Kidney (tissue), 13 donors: ENCODE measurements at regions not wholly inside any gene's neighbourhood (a gene's known extent, or its start where the extent isn't known, plus 50 kb on each side); places are given as distances from the start of the nearest gene placed in this dataset.
A peak's percentile ranks its signal among the peaks of the same experiment; 100 is the strongest.

Source experiments
- DNase-seq, 5 donors: peaks; one replicate each; pipeline ENCODE4 v3.0.0-alpha.2; 2013 to 2020
- FAIRE-seq: peaks from 2 replicates; lab custom pipeline; 2012; peaks lifted over from hg19 to GRCh38; lab: Jason Lieb, UNC
- H3K27ac ChIP-seq, 2 donors: one replicate each; pipeline ENCODE4 v1.7.0; 2013; ENCODE audit warnings: low read depth in 2 of 2, low read length in 2 of 2, inconsistent platforms in 1 of 2
- H3K27me3 ChIP-seq: one replicate; pipeline ENCODE4 v1.7.1; 2013; ENCODE audit warnings: low read length, inconsistent platforms; ENCODE audit not compliant: control insufficient read depth, insufficient read depth
- H3K36me3 ChIP-seq, 3 donors: one replicate each; pipeline versions ENCODE4 v1.7.0 to v1.7.1; 2013; ENCODE audit warnings: low read length in 3 of 3, control low read depth in 1 of 3, inconsistent platforms in 1 of 3; ENCODE audit not compliant: insufficient read depth in 3 of 3, control insufficient read depth in 2 of 3
- H3K4me1 ChIP-seq, 3 donors: one replicate each; pipeline versions ENCODE4 v1.7.0 to v1.7.1; 2013; ENCODE audit warnings: low read length in 3 of 3, inconsistent platforms in 1 of 3, low read depth in 1 of 3; ENCODE audit not compliant: control insufficient read depth in 2 of 3, insufficient read depth in 2 of 3
- H3K4me3 ChIP-seq, 3 donors: one replicate each; pipeline versions ENCODE4 v1.7.0 to v1.8.1; 2013; ENCODE audit warnings: low read length in 3 of 3, control low read depth in 1 of 3, inconsistent platforms in 1 of 3
- H3K9ac ChIP-seq, 3 donors: one replicate each; pipeline versions ENCODE4 v1.7.0 to v1.7.1; 2013; ENCODE audit warnings: low read length in 3 of 3, control low read depth in 1 of 3, inconsistent platforms in 1 of 3
- H3K9me3 ChIP-seq, 3 donors: one replicate each; pipeline versions ENCODE4 v1.7.0 to v1.7.1; 2013; ENCODE audit warnings: low read length in 3 of 3, control low read depth in 1 of 3, inconsistent platforms in 1 of 3; ENCODE audit not compliant: control insufficient read depth in 2 of 3, insufficient read depth in 1 of 3
- intact Hi-C: fragments of 100-400 bp; cut with DNase I; formaldehyde crosslinking; loops from one replicate; pipeline ENCODE4 v1.11.1; 2022
- TF ChIP-seq, protein P1 (sequence below): IDR thresholded peaks from 3 replicates; pipeline ENCODE4 v1.5.1; 2012; ENCODE audit warnings: mild to moderate bottlenecking, moderate library complexity, borderline replicate concordance; ENCODE audit not compliant: insufficient read depth; ENCODE audit errors: extremely low read depth
- donor health status: control.
- donor health status: control.
- donor health status: control.
- donor health status: control.
- donor health status: control.
- donor health status: DM: yes; HTN: yes; CAD: no.
- donor health status: Normal renal cell carcinoma (clear cell type).

DNA sequence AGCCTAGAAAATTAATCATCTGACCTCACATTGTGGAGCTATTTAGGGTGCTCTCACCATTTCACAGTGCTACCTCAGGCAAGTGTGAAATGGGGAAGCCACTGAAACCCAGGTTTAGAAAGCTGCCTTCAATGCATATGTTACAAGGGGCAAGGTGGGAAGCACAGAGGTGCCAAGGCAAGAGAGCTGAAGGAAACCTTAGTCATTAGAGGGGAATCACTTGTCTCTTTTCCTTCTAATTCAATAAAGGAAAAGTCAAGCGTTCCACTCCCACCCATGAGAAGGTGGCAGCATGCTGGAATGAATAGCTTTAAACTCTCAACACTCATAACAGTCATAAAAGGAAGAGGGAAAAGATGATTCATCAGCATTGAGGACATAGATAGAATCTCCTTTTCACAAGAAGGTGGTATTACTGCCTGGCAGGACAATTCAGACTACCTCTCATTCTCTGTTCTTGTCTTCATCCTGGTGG is 251.9 kb upstream of the IRAK1BP1 start:
- no peaks in the 10 kb centered on the region for H3K36me3 ChIP-seq
- no peaks in the 10 kb centered on the region for H3K9me3 ChIP-seq
- H3K27ac ChIP-seq: no peak overlapping the region
- no peaks in the 10 kb centered on the region for H3K27me3 ChIP-seq
- no peak overlapping the region for H3K9ac ChIP-seq
- TF ChIP-seq, protein P1, sequence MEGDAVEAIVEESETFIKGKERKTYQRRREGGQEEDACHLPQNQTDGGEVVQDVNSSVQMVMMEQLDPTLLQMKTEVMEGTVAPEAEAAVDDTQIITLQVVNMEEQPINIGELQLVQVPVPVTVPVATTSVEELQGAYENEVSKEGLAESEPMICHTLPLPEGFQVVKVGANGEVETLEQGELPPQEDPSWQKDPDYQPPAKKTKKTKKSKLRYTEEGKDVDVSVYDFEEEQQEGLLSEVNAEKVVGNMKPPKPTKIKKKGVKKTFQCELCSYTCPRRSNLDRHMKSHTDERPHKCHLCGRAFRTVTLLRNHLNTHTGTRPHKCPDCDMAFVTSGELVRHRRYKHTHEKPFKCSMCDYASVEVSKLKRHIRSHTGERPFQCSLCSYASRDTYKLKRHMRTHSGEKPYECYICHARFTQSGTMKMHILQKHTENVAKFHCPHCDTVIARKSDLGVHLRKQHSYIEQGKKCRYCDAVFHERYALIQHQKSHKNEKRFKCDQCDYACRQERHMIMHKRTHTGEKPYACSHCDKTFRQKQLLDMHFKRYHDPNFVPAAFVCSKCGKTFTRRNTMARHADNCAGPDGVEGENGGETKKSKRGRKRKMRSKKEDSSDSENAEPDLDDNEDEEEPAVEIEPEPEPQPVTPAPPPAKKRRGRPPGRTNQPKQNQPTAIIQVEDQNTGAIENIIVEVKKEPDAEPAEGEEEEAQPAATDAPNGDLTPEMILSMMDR: no peak
- no peaks in the 10 kb centered on the region for H3K4me1 ChIP-seq
- intact Hi-C loops: no loop called here
- no peak for DNase-seq
- FAIRE-seq: no peak
- H3K4me3 ChIP-seq: no peak overlapping the region

DNA sequence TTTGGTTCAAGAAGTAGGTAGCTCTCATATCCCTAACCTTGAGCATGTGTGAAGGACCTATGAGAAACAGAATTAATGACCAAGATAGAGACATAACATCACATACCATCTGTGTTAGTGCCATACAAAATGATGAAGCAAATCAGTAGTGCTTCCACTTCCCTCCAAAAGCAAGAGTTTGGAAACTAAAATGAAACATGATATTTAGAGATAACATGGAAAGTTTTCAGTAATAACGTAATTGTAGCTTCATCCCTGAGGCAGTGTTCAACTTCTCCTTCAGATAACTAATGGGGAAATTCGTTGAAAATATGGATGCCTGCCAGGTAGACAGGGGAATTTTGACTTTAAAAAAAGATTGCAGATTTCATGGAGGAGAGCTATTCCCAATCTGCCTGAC is 248.4 kb upstream of the IRAK1BP1 start:
- Histone ChIP-seq H3K4me1 (no peaks in the 10 kb centered on the region), H3K9ac (no peak overlapping the region), H3K4me3 (no peak overlapping the region), H3K36me3 (no peaks in the 10 kb centered on the region), H3K27ac (no peak overlapping the region), H3K9me3 (no peaks in the 10 kb centered on the region), H3K27me3 (no peaks in the 10 kb centered on the region)
- FAIRE-seq (no peak), DNase-seq (no peak)
- intact Hi-C loops: no loop called here
- TF ChIP-seq, protein P1: no peak

DNA sequence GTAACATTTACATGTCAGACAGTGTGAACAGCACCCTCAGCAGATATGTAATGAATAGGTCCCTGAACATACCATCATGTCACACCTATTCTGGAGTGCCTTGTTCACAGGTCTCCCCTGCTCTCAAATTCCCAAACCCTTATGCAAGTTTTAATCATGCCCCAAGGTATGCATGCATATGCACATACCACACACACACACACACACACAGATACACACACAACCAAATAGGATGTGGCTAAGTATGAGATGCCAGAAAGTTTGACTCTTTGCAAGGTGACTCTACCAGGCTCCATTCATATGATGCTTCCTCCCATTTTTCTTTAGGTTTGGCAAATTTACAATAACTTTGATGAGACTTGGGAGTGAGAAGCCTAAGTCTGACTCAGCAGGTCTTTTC is 243.8 kb upstream of the IRAK1BP1 start:
- no peaks in the 10 kb centered on the region for H3K27me3 ChIP-seq
- no peaks in the 10 kb centered on the region for H3K9me3 ChIP-seq
- intact Hi-C loops: no loop called here
- DNase-seq (no peak), FAIRE-seq (no peak)
- no peak overlapping the region for H3K27ac ChIP-seq
- H3K36me3 ChIP-seq: no peaks in the 10 kb centered on the region
- TF ChIP-seq, protein P1: no peak
- no peak overlapping the region for H3K9ac ChIP-seq
- no peaks in the 10 kb centered on the region for H3K4me1 ChIP-seq
- no peak overlapping the region for H3K4me3 ChIP-seq

DNA sequence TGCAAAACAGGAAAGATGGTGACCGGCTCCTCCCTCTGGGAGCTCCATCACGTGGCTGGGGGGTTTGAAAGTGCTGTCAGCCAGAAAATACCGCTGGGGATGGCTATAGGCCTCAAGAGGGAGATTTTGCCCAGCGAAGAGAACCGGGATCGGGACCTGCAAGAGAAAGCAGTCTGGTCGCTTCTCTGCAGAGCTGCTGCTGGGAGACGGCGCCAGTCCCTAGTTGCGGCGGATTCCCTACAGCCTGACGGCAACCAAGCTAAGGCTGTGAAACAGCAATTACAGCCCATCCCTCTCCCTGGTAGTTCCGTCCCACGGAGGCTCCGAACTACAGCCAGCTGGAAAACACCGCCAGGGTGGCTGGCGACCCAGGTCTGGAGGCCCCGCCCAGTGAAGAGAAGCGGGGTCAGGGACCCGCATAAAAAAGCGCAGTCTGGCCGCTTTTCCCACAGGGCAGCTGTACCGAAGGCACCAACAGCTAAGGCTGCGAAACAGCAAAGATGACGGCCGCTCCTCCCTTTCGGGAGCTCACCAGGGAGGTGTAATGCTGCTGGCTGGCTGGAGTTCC is 238.1 kb upstream of the IRAK1BP1 start:
- FAIRE-seq: no peak

More for the DNA sequence above, 238.1 kb upstream of the IRAK1BP1 start:
- DNase-seq: peak; percentile 12 to 68 (median 32)
- intact Hi-C loops: no loop called here
- no peak overlapping the region for H3K9ac ChIP-seq
- H3K4me3 ChIP-seq: peak overlapping the region; percentile 9 to 55 (median 41)
- no peaks in the 10 kb centered on the region for H3K9me3 ChIP-seq
- H3K4me1 ChIP-seq: no peaks in the 10 kb centered on the region
- H3K36me3 ChIP-seq: no peaks in the 10 kb centered on the region
- no peak overlapping the region for H3K27ac ChIP-seq
- TF ChIP-seq, protein P1: no peak
- no peaks in the 10 kb centered on the region for H3K27me3 ChIP-seq
